ENCODE measurements at regions not wholly inside any gene's neighbourhood (a gene's known extent, or its start where the extent isn't known, plus 50 kb on each side); places are given as distances from the start of the nearest gene placed in this dataset.
A peak's percentile ranks its signal among the peaks of the same experiment; 100 is the strongest.
"Not testable (repeated sequence)": the region's sequence is repeated elsewhere in the genome, so short reads cannot be mapped to it uniquely, and the experiment has no call there.

GRCh38 chr14:106347890-106348755 lies 821.7 kb downstream of the TMEM121 start:
- Mint-ChIP-seq H3K27ac (no peak overlapping the region), H3K27me3 (peaks cover 42% of the 10 kb centered on the region)
- no peak for ATAC-seq

GRCh38 chr14:106348873-106349540 lies 822.6 kb downstream of the TMEM121 start:
- H3K4me3 Mint-ChIP-seq, H3K9me3 Mint-ChIP-seq, ATAC-seq, H3K4me1 Mint-ChIP-seq: not testable (repeated sequence)
- peak; percentile 88 to 93 for DNase-seq
- H3K27me3 Mint-ChIP-seq: peaks cover 44% of the 10 kb centered on the region
- peak overlapping the region in 1 of 2 donors; percentile 64 for H3K27ac Mint-ChIP-seq

More at GRCh38 chr14:106347890-106348755, 821.7 kb downstream of the TMEM121 start:
- H3K4me3 Mint-ChIP-seq: no peak overlapping the region
- DNase-seq: no peak
- peaks cover 8% of the 10 kb centered on the region for H3K4me1 Mint-ChIP-seq
- no peaks in the 10 kb centered on the region for H3K9me3 Mint-ChIP-seq

- H3K27ac Mint-ChIP-seq, H3K4me1 Mint-ChIP-seq, ATAC-seq, H3K4me3 Mint-ChIP-seq, H3K9me3 Mint-ChIP-seq, DNase-seq: not testable (repeated sequence)
- H3K27me3 Mint-ChIP-seq: peaks cover 45% of the 10 kb centered on the region
Observed at GRCh38 chr14:106349678-106350457, 823.5 kb downstream of the TMEM121 start.

- H3K4me1 Mint-ChIP-seq: peaks cover 11% of the 10 kb centered on the region
- H3K27ac Mint-ChIP-seq, H3K9me3 Mint-ChIP-seq, ATAC-seq, DNase-seq, H3K4me3 Mint-ChIP-seq: not testable (repeated sequence)
- H3K27me3 Mint-ChIP-seq: peaks cover 39% of the 10 kb centered on the region
Observed at GRCh38 chr14:106355007-106355791, 828.8 kb downstream of the TMEM121 start.

GRCh38 chr14:106355881-106356642 lies 829.7 kb downstream of the TMEM121 start:
- not testable (repeated sequence) for H3K4me3 Mint-ChIP-seq, H3K27ac Mint-ChIP-seq, H3K9me3 Mint-ChIP-seq, DNase-seq
- Mint-ChIP-seq H3K27me3 (peaks cover 42% of the 10 kb centered on the region), H3K4me1 (peaks cover 11% of the 10 kb centered on the region)
- ATAC-seq: peak; percentile 33

- ATAC-seq, H3K4me3 Mint-ChIP-seq, H3K27ac Mint-ChIP-seq, H3K9me3 Mint-ChIP-seq, DNase-seq: not testable (repeated sequence)
- peaks cover 11% of the 10 kb centered on the region for H3K4me1 Mint-ChIP-seq
- H3K27me3 Mint-ChIP-seq: peaks cover 46% of the 10 kb centered on the region
Observed at GRCh38 chr14:106356643-106356930, 830.2 kb downstream of the TMEM121 start.

- H3K4me3 Mint-ChIP-seq, H3K27ac Mint-ChIP-seq, H3K9me3 Mint-ChIP-seq: not testable (repeated sequence)
- peaks cover 38% of the 10 kb centered on the region for H3K27me3 Mint-ChIP-seq
- ATAC-seq: peak; percentile 43
- H3K4me1 Mint-ChIP-seq: peaks cover 11% of the 10 kb centered on the region
- DNase-seq: peak; percentile 62 to 73
Observed at GRCh38 chr14:106359157-106359887, 832.9 kb downstream of the TMEM121 start.

- not testable (repeated sequence) for ATAC-seq, H3K4me1 Mint-ChIP-seq, H3K27ac Mint-ChIP-seq, H3K4me3 Mint-ChIP-seq, H3K9me3 Mint-ChIP-seq, DNase-seq
- peaks cover 21% of the 10 kb centered on the region for H3K27me3 Mint-ChIP-seq
Observed at GRCh38 chr14:106365371-106365770, 839.0 kb downstream of the TMEM121 start.

- not testable (repeated sequence) for H3K4me1 Mint-ChIP-seq, DNase-seq, H3K9me3 Mint-ChIP-seq, H3K27ac Mint-ChIP-seq, ATAC-seq, H3K4me3 Mint-ChIP-seq
- peaks cover 25% of the 10 kb centered on the region for H3K27me3 Mint-ChIP-seq
Observed at GRCh38 chr14:106365894-106366293, 839.5 kb downstream of the TMEM121 start.

- peaks cover 31% of the 10 kb centered on the region for H3K27me3 Mint-ChIP-seq
- H3K9me3 Mint-ChIP-seq, H3K27ac Mint-ChIP-seq, DNase-seq, H3K4me3 Mint-ChIP-seq, H3K4me1 Mint-ChIP-seq, ATAC-seq: not testable (repeated sequence)
Observed at GRCh38 chr14:106366971-106367370, 840.6 kb downstream of the TMEM121 start.

- H3K9me3 Mint-ChIP-seq, DNase-seq, ATAC-seq, H3K4me3 Mint-ChIP-seq, H3K27ac Mint-ChIP-seq: not testable (repeated sequence)
- H3K27me3 Mint-ChIP-seq: peaks cover 44% of the 10 kb centered on the region
- H3K4me1 Mint-ChIP-seq: peaks cover 21% of the 10 kb centered on the region
Observed at GRCh38 chr14:106369456-106369855, 843.1 kb downstream of the TMEM121 start.

GRCh38 chr14:106372870-106373652 lies 846.7 kb downstream of the TMEM121 start:
- Mint-ChIP-seq H3K4me3 (peak overlapping the region; percentile 56 to 75), H3K27ac (peak overlapping the region; percentile 16 to 61), H3K27me3 (peaks cover 50% of the 10 kb centered on the region), H3K9me3 (no peaks in the 10 kb centered on the region), H3K4me1 (peaks cover 24% of the 10 kb centered on the region)
- ATAC-seq (peak; percentile 93), DNase-seq (peak; percentile 83 to 89)

- H3K9me3 Mint-ChIP-seq, DNase-seq, ATAC-seq: not testable (repeated sequence)
- peak overlapping the region; percentile 56 to 75 for H3K4me3 Mint-ChIP-seq
- H3K27me3 Mint-ChIP-seq: peaks cover 50% of the 10 kb centered on the region
- H3K4me1 Mint-ChIP-seq: peaks cover 24% of the 10 kb centered on the region
- peak overlapping the region in 1 of 2 donors; percentile 81 for H3K27ac Mint-ChIP-seq
Observed at GRCh38 chr14:106373653-106374110, 847.3 kb downstream of the TMEM121 start.

All from stimulated activated naive CD8-positive, alpha-beta T cell treated with anti-CD3 and anti-CD28 coated beads, Interleukin-15, amount 100 ng/mL, for 72 hours (primary cell).